NCI-H1417 treated with DMSO at 0.1 percent for 48 hours (cell line): ENCODE measurements at regions not wholly inside any gene's neighbourhood (a gene's known extent, or its start where the extent isn't known, plus 50 kb on each side); places are given as distances from the start of the nearest gene placed in this dataset.

Source experiments
- DNase-seq: peaks from one replicate; lab custom pipeline; 2025; lab: John Stamatoyannopoulos, UW

- no peak for DNase-seq
Measured at GRCh38 chr4:62156205-62156604, 956.1 kb downstream of the ADGRL3 start.

GRCh38 chr4:62145276-62145675 is 945.1 kb downstream of the ADGRL3 start:
- DNase-seq: no peak

- no peak for DNase-seq
Measured at GRCh38 chr4:62144431-62144830, 944.3 kb downstream of the ADGRL3 start.

GRCh38 chr4:62135565-62136156 is 935.5 kb downstream of the ADGRL3 start:
- DNase-seq: no peak

- no peak for DNase-seq
Measured at GRCh38 chr4:62133977-62134376, 933.9 kb downstream of the ADGRL3 start.

GRCh38 chr4:62133101-62133897 is 933.2 kb downstream of the ADGRL3 start:
- DNase-seq: no peak

DNA sequence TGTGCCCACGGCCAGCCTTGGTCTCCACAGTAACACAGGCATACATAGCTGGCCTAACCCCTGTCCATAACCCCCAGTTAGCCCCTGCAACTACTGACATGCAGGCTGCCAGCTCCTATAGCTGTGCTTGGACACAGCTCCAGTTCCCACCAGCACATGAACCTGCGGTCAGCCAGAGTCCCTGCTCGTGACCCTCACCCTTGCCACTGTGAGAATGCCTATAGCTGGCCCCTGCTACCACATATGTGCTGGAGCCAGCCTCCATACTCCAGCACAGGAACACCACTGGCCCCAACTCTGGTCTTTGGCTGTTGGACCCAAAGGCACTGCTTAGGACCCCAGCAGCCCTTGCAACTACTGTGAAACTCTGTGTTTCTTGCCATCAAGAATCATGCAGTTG is 930.9 kb downstream of the ADGRL3 start:
- DNase-seq: no peak

DNA sequence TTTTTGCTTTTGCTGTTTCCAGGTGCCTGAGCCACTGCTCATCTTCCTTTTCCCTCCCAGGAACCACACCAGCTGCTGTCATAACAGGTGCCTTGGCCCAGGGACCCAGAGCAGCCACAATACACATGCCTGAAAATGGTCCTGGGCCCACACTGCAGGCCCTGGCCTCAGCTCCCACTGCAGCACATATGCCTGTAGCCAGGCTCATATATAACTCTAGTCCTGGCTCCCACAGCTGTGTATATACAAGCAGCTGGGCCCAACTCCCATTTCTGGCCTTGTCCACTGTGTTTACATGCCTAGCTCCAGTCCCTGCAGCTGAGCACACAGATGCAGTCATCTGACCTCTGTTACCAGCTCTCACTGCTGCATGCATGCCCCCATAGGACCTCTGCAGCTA is 930.5 kb downstream of the ADGRL3 start:
- no peak for DNase-seq

GRCh38 chr4:62130230-62130629 is 930.1 kb downstream of the ADGRL3 start:
- no peak for DNase-seq
